Liver (tissue), 3 donors: ENCODE measurements at regions not wholly inside any gene's neighbourhood (a gene's known extent, or its start where the extent isn't known, plus 50 kb on each side); places are given as distances from the start of the nearest gene placed in this dataset.
"Not testable (repeated sequence)": the region's sequence is repeated elsewhere in the genome, so short reads cannot be mapped to it uniquely, and the experiment has no call there.

Source experiments
- ATF3 ChIP-seq: IDR thresholded peaks from 2 replicates; pipeline ENCODE4 v1.6.1; 2016; ENCODE audit warnings: antibody characterized with exemption
- CTCF ChIP-seq: fragments of 150-350 bp; IDR thresholded peaks from 2 replicates; pipeline ENCODE4 v1.5.1; 2017; ENCODE audit warnings: improper control_type of control experiment, low read depth, low read length; ENCODE audit not compliant: missing input control
- MAX ChIP-seq: IDR thresholded peaks from 2 replicates; pipeline ENCODE4 v1.6.1; 2016; ENCODE audit warnings: antibody characterized with exemption
- RAD21 ChIP-seq, 2 donors: IDR thresholded peaks; 2 replicates each; pipeline ENCODE4 v1.6.1; 2016; ENCODE audit warnings: antibody characterized with exemption in 2 of 2, mild to moderate bottlenecking in 2 of 2
- RXRA ChIP-seq, 2 donors: IDR thresholded peaks; 2 replicates each; pipeline ENCODE4 v1.6.1; 2017 to 2018; ENCODE audit warnings: antibody characterized with exemption in 2 of 2, mild to moderate bottlenecking in 1 of 2
- SP1 ChIP-seq: IDR thresholded peaks from 2 replicates; pipeline ENCODE4 v1.6.1; 2018; ENCODE audit warnings: antibody characterized with exemption, mild to moderate bottlenecking
- ZBTB33 ChIP-seq: IDR thresholded peaks from 2 replicates; pipeline ENCODE4 v1.6.1; 2016; ENCODE audit warnings: antibody characterized with exemption
- TF ChIP-seq, protein P1 (sequence below): IDR thresholded peaks from 2 replicates; pipeline ENCODE4 v1.6.1; 2016; ENCODE audit warnings: antibody characterized with exemption, mild to moderate bottlenecking
- donor health status: healthy.
- donor health status: healthy.

DNA sequence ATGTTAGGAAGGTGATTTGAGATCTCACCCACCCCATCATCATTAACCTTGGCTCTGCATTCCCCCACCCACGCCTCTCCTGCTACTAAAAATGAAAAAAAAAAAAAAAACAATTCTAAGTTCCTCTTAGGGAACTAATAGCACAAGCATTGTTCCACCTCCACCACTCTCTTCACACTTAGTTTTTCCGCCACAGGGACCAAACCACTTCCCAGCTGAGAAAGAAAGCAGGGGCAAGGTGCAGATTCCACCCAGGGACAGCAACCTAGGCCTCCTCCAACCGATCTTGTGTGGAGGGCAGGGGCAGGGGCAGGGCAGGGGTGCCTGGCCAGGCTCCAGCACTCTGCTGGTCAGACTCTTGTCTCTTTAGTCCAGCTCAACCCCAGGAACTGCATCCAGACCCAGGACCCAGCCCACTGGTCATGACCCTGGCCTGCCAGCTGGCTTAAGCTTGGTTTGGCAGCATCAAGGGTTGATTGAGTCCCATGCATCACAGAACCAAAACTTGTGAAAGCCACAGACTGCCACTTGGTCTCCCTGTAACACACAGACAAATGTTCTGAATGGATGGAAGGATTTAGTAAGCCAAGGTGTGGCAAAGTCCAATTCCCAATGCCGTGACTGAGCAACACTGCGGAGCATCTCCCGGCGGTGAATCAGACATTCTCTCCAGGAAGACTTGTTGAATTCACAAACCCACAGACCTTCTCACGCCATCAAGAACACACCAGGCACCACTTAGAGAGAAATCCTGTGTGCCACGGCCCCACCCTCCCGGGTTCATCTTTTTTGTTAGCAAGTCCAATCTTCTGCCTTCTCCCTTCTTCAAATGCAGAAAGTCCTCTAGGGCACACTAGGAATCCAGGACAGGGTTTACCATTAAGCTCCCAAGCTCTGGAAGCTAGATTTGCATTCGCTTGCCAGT lies 900.5 kb downstream of the TUBA3C start:
- TF ChIP-seq ATF3; RXRA (IDR thresholded peaks at IDR 0.05); MAX; CTCF; ZBTB33; RAD21 (IDR thresholded peaks at IDR 0.05); SP1: not testable (repeated sequence)
- TF ChIP-seq, protein P1, sequence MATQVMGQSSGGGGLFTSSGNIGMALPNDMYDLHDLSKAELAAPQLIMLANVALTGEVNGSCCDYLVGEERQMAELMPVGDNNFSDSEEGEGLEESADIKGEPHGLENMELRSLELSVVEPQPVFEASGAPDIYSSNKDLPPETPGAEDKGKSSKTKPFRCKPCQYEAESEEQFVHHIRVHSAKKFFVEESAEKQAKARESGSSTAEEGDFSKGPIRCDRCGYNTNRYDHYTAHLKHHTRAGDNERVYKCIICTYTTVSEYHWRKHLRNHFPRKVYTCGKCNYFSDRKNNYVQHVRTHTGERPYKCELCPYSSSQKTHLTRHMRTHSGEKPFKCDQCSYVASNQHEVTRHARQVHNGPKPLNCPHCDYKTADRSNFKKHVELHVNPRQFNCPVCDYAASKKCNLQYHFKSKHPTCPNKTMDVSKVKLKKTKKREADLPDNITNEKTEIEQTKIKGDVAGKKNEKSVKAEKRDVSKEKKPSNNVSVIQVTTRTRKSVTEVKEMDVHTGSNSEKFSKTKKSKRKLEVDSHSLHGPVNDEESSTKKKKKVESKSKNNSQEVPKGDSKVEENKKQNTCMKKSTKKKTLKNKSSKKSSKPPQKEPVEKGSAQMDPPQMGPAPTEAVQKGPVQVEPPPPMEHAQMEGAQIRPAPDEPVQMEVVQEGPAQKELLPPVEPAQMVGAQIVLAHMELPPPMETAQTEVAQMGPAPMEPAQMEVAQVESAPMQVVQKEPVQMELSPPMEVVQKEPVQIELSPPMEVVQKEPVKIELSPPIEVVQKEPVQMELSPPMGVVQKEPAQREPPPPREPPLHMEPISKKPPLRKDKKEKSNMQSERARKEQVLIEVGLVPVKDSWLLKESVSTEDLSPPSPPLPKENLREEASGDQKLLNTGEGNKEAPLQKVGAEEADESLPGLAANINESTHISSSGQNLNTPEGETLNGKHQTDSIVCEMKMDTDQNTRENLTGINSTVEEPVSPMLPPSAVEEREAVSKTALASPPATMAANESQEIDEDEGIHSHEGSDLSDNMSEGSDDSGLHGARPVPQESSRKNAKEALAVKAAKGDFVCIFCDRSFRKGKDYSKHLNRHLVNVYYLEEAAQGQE, result not testable (repeated sequence)
